Naive B cell (primary cell): ENCODE measurements at regions not wholly inside any gene's neighbourhood (a gene's known extent, or its start where the extent isn't known, plus 50 kb on each side); places are given as distances from the start of the nearest gene placed in this dataset.
"Not testable (repeated sequence)": the region's sequence is repeated elsewhere in the genome, so short reads cannot be mapped to it uniquely, and the experiment has no call there.

Source experiments
- ATAC-seq, 2 donors: fragments of 150-1000 bp; cut with Tn5 transposase; 2 replicates each; pipeline ENCODE4 v1.10.0; 2021; ENCODE audit warnings: low read depth in 2 of 2, mild to moderate bottlenecking in 2 of 2, moderate library complexity in 2 of 2
- DNase-seq: peaks from one replicate; pipeline ENCODE4 v3.0.0; 2022
- H3K27ac Mint-ChIP-seq, 6 donors: one replicate each; pipeline ENCODE4 v1.8.0; 2020 to 2022; ENCODE audit warnings: mild to moderate bottlenecking in 6 of 6, mixed read lengths in 6 of 6, moderate library complexity in 5 of 6, inconsistent platforms in 2 of 6
- H3K27me3 Mint-ChIP-seq, 3 donors: one replicate each; pipeline ENCODE4 v1.8.0; 2021 to 2022; ENCODE audit warnings: mixed read lengths in 3 of 3, mild to moderate bottlenecking in 1 of 3
- H3K36me3 Mint-ChIP-seq, 2 donors: one replicate each; pipeline ENCODE4 v1.8.0; 2020 to 2022; ENCODE audit warnings: mixed read lengths in 2 of 2, inconsistent platforms in 1 of 2, mild to moderate bottlenecking in 1 of 2
- H3K4me1 Mint-ChIP-seq, 3 donors: one replicate each; pipeline ENCODE4 v1.8.0; 2020 to 2022; ENCODE audit warnings: mixed read lengths in 3 of 3, inconsistent platforms in 1 of 3, mild to moderate bottlenecking in 1 of 3, moderate library complexity in 1 of 3
- H3K4me3 Mint-ChIP-seq, 8 donors: one replicate each; pipeline ENCODE4 v1.8.0; 2020 to 2022; ENCODE audit warnings: mild to moderate bottlenecking in 8 of 8, mixed read lengths in 8 of 8, moderate library complexity in 8 of 8, inconsistent platforms in 2 of 8
- H3K9me3 Mint-ChIP-seq, 7 donors: one replicate each; pipeline ENCODE4 v1.8.0; 2020 to 2022; ENCODE audit warnings: mixed read lengths in 7 of 7, mild to moderate bottlenecking in 5 of 7, inconsistent platforms in 2 of 7, moderate library complexity in 1 of 7

DNA sequence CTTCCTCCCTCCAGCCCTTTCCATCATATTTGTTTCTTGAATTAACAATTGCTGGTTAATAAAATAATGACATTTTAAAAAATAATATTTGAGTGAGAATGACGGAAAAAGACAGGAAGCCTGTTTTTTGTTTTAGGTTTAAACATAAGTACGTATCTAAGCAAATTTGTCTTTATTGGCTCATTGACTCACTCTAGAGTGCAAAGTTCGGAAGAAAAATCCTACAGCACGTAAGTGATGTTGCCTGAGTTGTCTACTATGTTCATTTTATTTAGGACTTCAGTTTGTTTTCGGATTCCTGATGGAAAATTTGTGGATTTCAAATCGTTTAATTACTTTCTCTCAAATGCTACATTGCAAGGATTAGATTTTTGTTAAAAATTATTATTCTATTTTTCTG, 1435.7 kb upstream of the ADGRB3 start:
- H3K27ac Mint-ChIP-seq, result no peak overlapping the region
- H3K4me1 Mint-ChIP-seq, result no peaks in the 10 kb centered on the region
- ATAC-seq (no peak), DNase-seq (no peak)
- peaks cover 0 to 17% (median 7%) of the 10 kb centered on the region in 7 donors for H3K9me3 Mint-ChIP-seq
- no peaks in the 10 kb centered on the region for H3K27me3 Mint-ChIP-seq
- H3K36me3 Mint-ChIP-seq, result no peaks in the 10 kb centered on the region
- H3K4me3 Mint-ChIP-seq, result no peak overlapping the region

DNA sequence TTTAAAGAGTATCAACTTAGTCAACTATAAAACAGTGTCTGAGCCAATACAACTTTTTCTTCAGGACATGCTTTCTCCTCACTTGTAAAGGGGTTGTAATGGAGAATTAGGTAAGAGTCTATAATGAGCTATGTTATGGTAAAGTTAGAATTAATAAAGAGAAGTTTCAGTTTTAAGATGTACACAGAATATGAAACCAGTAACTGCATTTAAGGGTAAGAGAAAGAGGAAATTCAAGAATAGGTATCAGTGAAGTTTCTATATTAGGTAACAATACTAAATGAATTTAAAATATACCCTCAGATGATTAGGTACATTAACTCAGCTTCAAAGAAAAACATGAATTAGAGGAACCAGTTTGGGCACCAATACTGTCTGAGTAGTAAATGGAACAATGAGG, 1444.3 kb upstream of the ADGRB3 start:
- DNase-seq, result no peak
- peaks cover 0 to 14% (median 1%) of the 10 kb centered on the region in 7 donors for H3K9me3 Mint-ChIP-seq
- no peaks in the 10 kb centered on the region for H3K36me3 Mint-ChIP-seq
- no peak for ATAC-seq
- H3K4me1 Mint-ChIP-seq, result no peaks in the 10 kb centered on the region
- H3K27ac Mint-ChIP-seq, result no peak overlapping the region
- H3K4me3 Mint-ChIP-seq, result no peak overlapping the region
- H3K27me3 Mint-ChIP-seq, result no peaks in the 10 kb centered on the region

DNA sequence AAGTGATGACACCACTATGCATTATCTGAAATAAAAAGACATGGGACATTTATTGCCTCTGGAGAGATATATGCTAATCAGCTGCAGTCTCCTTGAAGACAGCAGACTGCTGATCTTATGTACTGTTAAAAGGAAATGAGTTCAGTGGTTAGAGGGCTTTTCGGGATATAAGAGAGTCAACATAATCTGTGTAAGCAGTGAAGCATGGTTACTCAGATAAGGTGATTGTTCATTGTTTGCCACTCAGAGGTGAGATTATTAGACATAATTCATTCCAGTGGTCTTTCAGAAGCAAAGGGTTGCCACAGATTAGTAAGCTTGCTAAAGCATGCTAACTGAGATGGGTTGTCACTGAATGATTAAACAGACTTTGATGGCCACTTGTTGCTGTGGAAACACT, 1450.7 kb upstream of the ADGRB3 start:
- H3K27ac Mint-ChIP-seq, result no peak overlapping the region
- no peaks in the 10 kb centered on the region for H3K36me3 Mint-ChIP-seq
- no peaks in the 10 kb centered on the region for H3K27me3 Mint-ChIP-seq
- no peak overlapping the region for H3K4me3 Mint-ChIP-seq
- ATAC-seq (no peak), DNase-seq (no peak)
- peaks cover 0 to 5% (median 0%) of the 10 kb centered on the region in 7 donors for H3K9me3 Mint-ChIP-seq
- H3K4me1 Mint-ChIP-seq, result no peaks in the 10 kb centered on the region

DNA sequence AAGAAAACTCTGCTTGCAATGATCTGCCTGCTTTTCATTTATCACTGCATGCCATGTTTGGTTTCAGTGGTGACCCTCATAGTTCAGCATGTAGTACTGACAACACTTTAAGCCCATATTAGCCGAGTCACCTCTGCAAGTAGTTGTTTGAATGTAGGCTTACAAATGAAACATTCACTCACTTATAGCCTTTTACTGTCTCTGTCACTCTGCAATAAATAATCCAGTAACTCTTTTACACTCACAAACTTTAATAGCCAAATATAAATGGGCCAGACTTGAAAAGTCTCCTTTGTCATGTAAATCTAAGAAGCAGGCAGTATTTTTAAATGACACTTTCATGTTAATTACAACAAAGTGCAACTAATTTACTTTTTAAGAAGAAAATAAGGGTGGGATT, 1460.0 kb upstream of the ADGRB3 start:
- Mint-ChIP-seq H3K27me3 (no peaks in the 10 kb centered on the region), H3K36me3 (no peaks in the 10 kb centered on the region), H3K4me1 (no peaks in the 10 kb centered on the region), H3K4me3 (no peak overlapping the region), H3K27ac (no peak overlapping the region), H3K9me3 (peaks cover 0 to 3% (median 0%) of the 10 kb centered on the region in 7 donors)
- no peak for DNase-seq
- ATAC-seq, result no peak

DNA sequence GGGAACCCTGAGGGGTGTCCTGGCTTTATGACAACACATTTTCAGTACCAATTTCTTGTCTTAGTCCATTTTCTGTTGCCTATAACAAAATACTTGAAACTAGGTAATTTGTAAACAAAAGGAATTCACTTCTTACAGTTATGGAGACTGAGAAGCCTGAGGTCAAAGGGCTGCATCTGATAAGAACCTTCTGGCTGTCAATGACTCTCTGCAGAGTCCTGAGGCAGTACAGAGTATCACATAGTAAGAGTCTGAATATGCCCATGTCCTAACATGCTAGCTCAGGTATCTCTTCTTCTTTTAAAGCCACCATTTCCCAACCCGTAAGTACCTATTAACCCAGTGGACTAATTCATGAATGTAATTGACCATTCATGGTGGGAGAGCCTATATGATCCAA, 1458.6 kb upstream of the EYS start:
- Mint-ChIP-seq H3K4me3 (no peak overlapping the region), H3K9me3 (peaks cover 4 to 20% (median 10%) of the 10 kb centered on the region in 7 donors), H3K27ac (no peak overlapping the region), H3K36me3 (no peaks in the 10 kb centered on the region), H3K4me1 (no peaks in the 10 kb centered on the region), H3K27me3 (no peaks in the 10 kb centered on the region)
- ATAC-seq (no peak), DNase-seq (no peak)

DNA sequence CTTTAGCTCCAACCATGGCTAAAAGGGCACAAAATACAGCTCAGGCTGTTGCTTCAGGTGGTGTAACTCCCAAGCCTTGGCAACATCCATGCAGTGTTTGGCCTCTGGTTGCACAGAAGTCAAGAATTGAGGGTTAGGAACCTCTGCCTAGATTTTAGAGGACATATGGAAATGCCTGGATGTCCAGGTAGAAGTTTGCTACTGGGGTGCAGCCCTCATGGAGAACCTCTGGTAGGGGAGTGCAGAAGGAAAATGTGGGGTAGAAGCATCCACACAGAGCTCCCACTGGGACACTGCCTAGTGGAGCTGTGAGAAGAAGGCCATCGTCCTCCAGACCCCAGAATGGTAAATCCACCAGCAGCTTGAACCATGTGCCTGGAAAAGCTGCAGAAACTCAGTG, 1453.8 kb upstream of the EYS start:
- H3K4me1 Mint-ChIP-seq, result no peaks in the 10 kb centered on the region
- H3K4me3 Mint-ChIP-seq, result no peak overlapping the region
- no peaks in the 10 kb centered on the region for H3K36me3 Mint-ChIP-seq
- ATAC-seq, result no peak
- no peak for DNase-seq
- H3K27ac Mint-ChIP-seq, result no peak overlapping the region
- peaks cover 6 to 30% (median 16%) of the 10 kb centered on the region in 7 donors for H3K9me3 Mint-ChIP-seq
- H3K27me3 Mint-ChIP-seq, result no peaks in the 10 kb centered on the region

DNA sequence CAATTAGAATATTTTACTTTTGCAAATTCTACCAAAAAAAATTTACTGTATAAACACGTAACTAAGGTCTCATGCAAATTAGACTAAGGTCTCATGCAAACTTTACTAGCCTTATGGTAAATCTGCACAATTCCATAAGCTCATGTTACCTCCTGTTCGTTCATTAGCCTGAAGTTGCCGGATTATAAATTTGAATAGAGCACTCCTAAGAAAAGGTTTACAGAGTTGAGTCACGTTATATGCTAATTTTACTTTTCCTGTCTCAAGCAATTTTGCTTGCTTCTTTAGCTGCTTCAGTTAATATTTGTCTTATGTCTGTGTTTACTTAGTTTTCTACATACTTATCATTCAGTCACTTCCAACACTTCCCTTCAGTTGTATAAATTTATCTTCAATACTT, 1434.0 kb upstream of the EYS start:
- Mint-ChIP-seq H3K4me3 (no peak overlapping the region), H3K9me3 (peaks cover 0 to 10% (median 4%) of the 10 kb centered on the region in 7 donors), H3K4me1 (no peaks in the 10 kb centered on the region), H3K27me3 (no peaks in the 10 kb centered on the region), H3K36me3 (no peaks in the 10 kb centered on the region), H3K27ac (no peak overlapping the region)
- ATAC-seq, result no peak
- DNase-seq, result no peak

DNA sequence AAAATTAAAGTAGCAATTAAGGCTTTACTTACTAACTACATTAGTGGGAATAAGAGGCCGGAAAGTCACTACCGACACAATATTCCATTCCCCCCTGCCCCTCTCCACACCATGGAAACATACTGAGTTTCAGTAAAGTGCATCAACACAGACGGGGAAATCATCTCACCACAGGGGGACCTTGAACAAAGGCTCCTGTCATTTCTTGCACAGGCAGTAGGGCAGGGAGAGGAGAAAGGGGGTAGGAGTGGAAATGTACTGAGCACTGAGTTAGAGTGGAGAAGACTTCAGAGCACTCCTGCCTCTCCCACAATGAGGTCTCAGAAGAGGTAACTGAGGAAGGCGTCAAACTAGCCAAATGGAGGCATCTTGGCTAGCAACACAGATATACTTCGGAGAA, 1426.9 kb upstream of the EYS start:
- Mint-ChIP-seq H3K27me3 (no peaks in the 10 kb centered on the region), H3K27ac (no peak overlapping the region), H3K4me1 (no peaks in the 10 kb centered on the region), H3K9me3 (peaks cover 0 to 5% (median 0%) of the 10 kb centered on the region in 7 donors), H3K4me3 (no peak overlapping the region), H3K36me3 (no peaks in the 10 kb centered on the region)
- DNase-seq (no peak), ATAC-seq (no peak)

DNA sequence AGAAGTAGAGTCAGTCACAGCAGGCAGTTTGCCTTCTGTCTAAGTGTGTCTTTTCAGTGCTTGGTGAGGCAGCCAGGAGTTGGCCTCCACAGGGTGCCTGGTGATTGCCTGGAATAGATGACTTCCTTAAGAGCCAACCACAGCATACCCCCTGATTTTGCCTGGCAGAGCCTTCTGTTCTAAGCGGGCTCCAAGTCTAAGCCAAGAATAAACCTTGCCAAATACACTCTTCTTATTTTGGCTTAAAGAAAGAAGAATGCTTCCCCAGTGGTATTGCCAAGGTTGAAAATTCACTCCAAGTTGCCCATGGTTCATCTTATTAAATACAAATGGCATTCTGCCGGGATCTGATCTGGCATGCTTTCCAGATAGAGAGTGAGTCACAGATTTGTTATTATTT, 1424.8 kb upstream of the EYS start:
- Mint-ChIP-seq H3K4me1 (no peaks in the 10 kb centered on the region), H3K27ac (no peak overlapping the region), H3K9me3 (peaks cover 0 to 5% (median 0%) of the 10 kb centered on the region in 7 donors), H3K4me3 (no peak overlapping the region), H3K36me3 (no peaks in the 10 kb centered on the region), H3K27me3 (no peaks in the 10 kb centered on the region)
- no peak for ATAC-seq
- DNase-seq, result no peak

DNA sequence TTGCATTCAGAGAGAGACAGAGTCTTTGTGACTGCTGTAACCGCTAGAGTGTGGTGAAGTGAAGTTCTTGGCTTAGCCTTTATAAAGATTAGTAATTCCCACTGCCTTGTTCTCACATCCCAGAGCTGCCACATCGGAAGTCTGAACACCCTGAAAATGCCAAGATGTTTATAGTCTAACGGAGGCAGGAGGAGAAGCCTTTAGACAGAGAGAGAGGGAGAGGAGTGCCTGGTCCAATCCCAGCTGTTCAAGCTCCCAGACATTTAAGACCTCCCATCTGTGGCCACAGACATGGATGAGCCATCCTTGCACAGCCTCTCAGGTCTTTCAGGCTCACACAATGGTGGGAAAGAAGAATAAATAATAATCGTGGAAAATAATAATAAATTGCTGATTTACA, 1422.8 kb upstream of the EYS start:
- ATAC-seq, result no peak
- H3K9me3 Mint-ChIP-seq, result peaks cover 0 to 5% (median 0%) of the 10 kb centered on the region in 7 donors
- no peak overlapping the region for H3K27ac Mint-ChIP-seq
- DNase-seq, result no peak
- no peaks in the 10 kb centered on the region for H3K36me3 Mint-ChIP-seq
- H3K4me3 Mint-ChIP-seq, result no peak overlapping the region
- H3K27me3 Mint-ChIP-seq, result no peaks in the 10 kb centered on the region
- H3K4me1 Mint-ChIP-seq, result no peaks in the 10 kb centered on the region

DNA sequence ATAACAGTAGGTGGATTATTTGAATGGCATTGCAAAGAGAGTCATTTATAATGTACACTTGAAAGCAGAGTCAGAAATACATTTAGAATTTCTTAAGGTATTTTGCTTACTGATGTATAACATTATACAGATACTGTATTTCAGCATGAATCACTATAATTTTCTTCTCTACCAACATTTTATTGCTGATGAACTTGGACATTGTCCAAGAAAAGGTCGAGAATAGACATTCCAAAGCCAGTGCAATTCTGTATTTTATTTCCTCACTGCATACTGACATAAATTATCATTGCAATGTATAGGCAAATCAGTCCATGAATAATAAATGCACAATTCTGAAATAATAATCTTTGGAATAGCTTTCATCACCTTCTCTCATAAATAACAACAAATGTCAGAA, 1420.0 kb upstream of the EYS start:
- peaks cover 0 to 2% (median 0%) of the 10 kb centered on the region in 7 donors for H3K9me3 Mint-ChIP-seq
- ATAC-seq (no peak), DNase-seq (no peak)
- H3K4me1 Mint-ChIP-seq, result no peaks in the 10 kb centered on the region
- no peaks in the 10 kb centered on the region for H3K36me3 Mint-ChIP-seq
- no peak overlapping the region for H3K4me3 Mint-ChIP-seq
- H3K27me3 Mint-ChIP-seq, result no peaks in the 10 kb centered on the region
- H3K27ac Mint-ChIP-seq, result no peak overlapping the region

DNA sequence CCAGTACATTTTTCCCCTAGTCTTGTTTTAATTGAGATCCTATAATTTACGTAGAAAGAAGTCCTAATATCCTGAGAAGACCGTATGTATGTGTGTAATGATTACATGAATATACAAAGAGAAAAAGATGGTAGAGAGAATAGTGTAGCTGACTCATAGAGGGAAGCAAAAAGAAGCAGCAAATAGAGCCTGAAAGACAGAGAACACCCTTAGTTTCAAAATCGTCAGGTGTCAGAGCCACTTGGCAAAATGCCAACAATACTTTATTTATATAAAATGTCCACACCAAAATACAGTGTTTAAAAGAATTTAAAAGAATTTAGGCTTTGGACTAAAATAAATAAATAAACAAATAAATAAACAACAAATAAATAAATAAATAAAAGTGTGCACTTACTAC, 1414.1 kb upstream of the EYS start:
- H3K27ac Mint-ChIP-seq, result no peak overlapping the region

DNA sequence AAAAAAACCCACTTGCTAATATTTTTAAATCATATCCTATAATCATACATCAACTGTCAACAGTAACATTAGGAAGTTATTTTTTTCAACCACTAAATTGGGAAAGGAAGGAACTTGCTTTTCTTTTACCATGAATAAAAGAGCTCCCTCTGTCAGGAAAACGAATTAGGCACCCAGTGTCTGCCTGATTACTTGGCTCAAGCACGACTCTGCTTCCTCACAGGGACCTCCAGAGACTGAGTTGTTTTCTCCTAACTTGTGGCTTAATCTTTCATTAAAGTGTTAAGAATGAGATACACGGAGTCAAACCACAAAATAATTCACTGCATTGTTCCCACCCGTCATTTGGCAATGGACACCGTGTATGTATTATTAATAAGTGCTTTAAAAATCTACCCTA, 1405.1 kb upstream of the EYS start:
- Mint-ChIP-seq H3K27ac (no peak overlapping the region), H3K9me3 (peaks cover 0 to 12% (median 3%) of the 10 kb centered on the region in 7 donors)

More for the DNA sequence above, 1414.1 kb upstream of the EYS start:
- Mint-ChIP-seq H3K36me3 (no peaks in the 10 kb centered on the region), H3K27me3 (no peaks in the 10 kb centered on the region), H3K9me3 (peaks cover 0 to 5% (median 3%) of the 10 kb centered on the region in 7 donors), H3K4me3 (no peak overlapping the region), H3K4me1 (no peaks in the 10 kb centered on the region)
- ATAC-seq (no peak), DNase-seq (no peak)

DNA sequence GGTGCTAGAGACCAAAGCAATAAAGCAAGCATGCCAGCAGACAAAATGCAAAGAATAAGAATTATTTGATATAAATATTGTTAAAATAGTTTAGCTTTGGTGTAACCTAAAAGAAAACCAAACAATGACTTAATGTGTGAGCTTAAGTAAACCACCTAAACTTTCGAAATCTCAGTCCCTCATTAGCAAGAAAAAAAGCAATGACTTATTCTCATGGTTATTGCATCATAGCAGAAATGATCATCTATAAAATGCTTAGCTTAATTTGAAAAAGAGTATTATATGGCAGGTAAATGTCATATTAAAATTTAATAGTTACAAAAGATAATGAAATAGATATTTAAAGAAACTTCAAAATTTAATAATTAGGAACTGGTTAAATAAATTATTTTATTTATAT, 1395.7 kb upstream of the EYS start:
- ATAC-seq (no peak), DNase-seq (no peak)
- Mint-ChIP-seq H3K27me3 (no peaks in the 10 kb centered on the region), H3K4me1 (no peaks in the 10 kb centered on the region), H3K4me3 (no peak overlapping the region), H3K27ac (no peak overlapping the region), H3K36me3 (no peaks in the 10 kb centered on the region), H3K9me3 (peaks cover 0 to 16% (median 0%) of the 10 kb centered on the region in 7 donors)

More for the DNA sequence above, 1405.1 kb upstream of the EYS start:
- Mint-ChIP-seq H3K36me3 (no peaks in the 10 kb centered on the region), H3K4me1 (no peaks in the 10 kb centered on the region), H3K4me3 (no peak overlapping the region), H3K27me3 (no peaks in the 10 kb centered on the region)
- ATAC-seq (no peak), DNase-seq (no peak)

DNA sequence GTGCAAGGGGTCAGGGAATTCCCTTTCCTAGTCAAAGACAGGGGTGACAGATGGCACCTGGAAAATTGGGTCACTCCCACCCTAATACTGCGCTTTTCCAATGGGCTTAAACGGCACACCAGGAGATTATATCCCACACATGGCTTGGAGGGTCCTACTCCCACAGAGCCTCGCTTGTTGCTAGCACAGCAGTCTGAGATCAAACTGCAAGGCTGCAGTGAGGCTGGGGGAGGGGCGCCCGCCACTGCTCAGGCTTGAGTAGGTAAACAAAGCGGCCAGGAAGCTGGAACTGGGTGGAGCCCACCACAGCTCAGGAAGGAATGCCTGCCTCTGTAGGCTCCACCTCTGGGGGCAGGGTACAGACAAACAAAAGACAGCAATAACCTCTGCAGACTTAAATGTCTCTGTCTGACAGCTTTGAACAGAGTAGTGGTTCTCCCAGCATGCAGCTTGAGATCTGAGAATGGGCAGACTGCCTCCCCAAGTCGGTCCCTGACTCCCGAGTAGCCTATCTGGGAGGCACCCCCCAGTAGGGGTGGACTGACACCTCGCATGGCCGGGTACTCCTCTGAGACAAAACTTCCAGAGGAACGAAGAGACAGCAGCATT, 1388.7 kb upstream of the EYS start:
- H3K36me3 Mint-ChIP-seq, ATAC-seq, H3K27me3 Mint-ChIP-seq, H3K4me3 Mint-ChIP-seq, H3K27ac Mint-ChIP-seq, DNase-seq, H3K4me1 Mint-ChIP-seq: not testable (repeated sequence)
- peaks cover 0 to 11% (median 4%) of the 10 kb centered on the region in 7 donors for H3K9me3 Mint-ChIP-seq
